CD14-positive monocyte (primary cell): ENCODE measurements at regions not wholly inside any gene's neighbourhood (a gene's known extent, or its start where the extent isn't known, plus 50 kb on each side); places are given as distances from the start of the nearest gene placed in this dataset.

ENCODE experiments used
- DNase-seq, 3 donors: peaks; one replicate each; pipeline ENCODE4 v3.0.0-alpha.2; 2011 to 2022
- H2AFZ ChIP-seq: 2 replicates; pipeline ENCODE4 v1.6.0; 2012; ENCODE audit warnings: mild to moderate bottlenecking, low read depth, low read length, inconsistent platforms; ENCODE audit not compliant: insufficient read depth, poor library complexity, severe bottlenecking
- H3K27ac ChIP-seq, 2 donors: 1 replicate in 1 of 2; 2 replicates in 1 of 2; pipeline ENCODE4 v1.5.1; 2012 to 2013; ENCODE audit warnings: low read length in 2 of 2, control low read depth in 1 of 2, inconsistent platforms in 1 of 2, low read depth in 1 of 2, mild to moderate bottlenecking in 1 of 2
- H3K27me3 ChIP-seq, 2 donors: one replicate each; pipeline versions ENCODE4 v1.6.0 to v1.6.1; 2011 to 2013; ENCODE audit warnings: low read length in 2 of 2; ENCODE audit not compliant: control insufficient read depth in 2 of 2, insufficient read depth in 2 of 2
- H3K36me3 ChIP-seq, 2 donors: replicated peaks in 1 of 2; 1 replicate in 1 of 2; 2 replicates in 1 of 2; pipeline versions ENCODE4 v1.5.1 to v1.6.1; 2012 to 2013; ENCODE audit warnings: low read length in 2 of 2, control low read depth in 1 of 2, inconsistent platforms in 1 of 2, mild to moderate bottlenecking in 1 of 2; ENCODE audit not compliant: insufficient read depth in 2 of 2, control insufficient read depth in 1 of 2
- H3K4me1 ChIP-seq, 2 donors: 1 replicate in 1 of 2; 2 replicates in 1 of 2; pipeline versions ENCODE4 v1.5.1 to v1.6.1; 2012 to 2013; ENCODE audit warnings: low read length in 2 of 2, control low read depth in 1 of 2, inconsistent platforms in 1 of 2, mild to moderate bottlenecking in 1 of 2, moderate library complexity in 1 of 2; ENCODE audit not compliant: insufficient read depth in 2 of 2, control insufficient read depth in 1 of 2
- H3K4me2 ChIP-seq: replicated peaks from 2 replicates; pipeline ENCODE3; 2012; ENCODE audit warnings: low read length, moderate library complexity, mild to moderate bottlenecking; ENCODE audit not compliant: poor library complexity, severe bottlenecking; ENCODE audit errors: extremely low read depth
- H3K4me3 ChIP-seq, 3 experiments: fragments of 200-600 bp in 1 of 3; sonication (generic) in 1 of 3; replicated peaks in 1 of 3; 1 replicate in 2 of 3; 2 replicates in 1 of 3; pipeline ENCODE4 v1.5.1; 2011 to 2013; ENCODE audit warnings: low read length in 3 of 3, mild to moderate bottlenecking in 3 of 3, control low read depth in 2 of 3, low read depth in 2 of 3, inconsistent platforms in 1 of 3, moderate library complexity in 1 of 3
- H3K79me2 ChIP-seq: 2 replicates; pipeline ENCODE4 v1.6.0; 2012; ENCODE audit warnings: mild to moderate bottlenecking, control low read depth, inconsistent platforms, low read length, moderate library complexity; ENCODE audit not compliant: insufficient read depth
- H3K9ac ChIP-seq: 2 replicates; pipeline ENCODE4 v1.6.0; 2017; ENCODE audit warnings: low read length, mild to moderate bottlenecking; ENCODE audit not compliant: insufficient read depth, poor library complexity, severe bottlenecking
- H3K9me3 ChIP-seq, 2 donors: replicated peaks in 1 of 2; 1 replicate in 1 of 2; 2 replicates in 1 of 2; pipeline versions ENCODE4 v1.5.1 to v1.6.1; 2012 to 2013; ENCODE audit warnings: low read length in 2 of 2, control low read depth in 1 of 2; ENCODE audit not compliant: control insufficient read depth in 1 of 2, insufficient read depth in 1 of 2
- H4K20me1 ChIP-seq: 2 replicates; pipeline ENCODE4 v1.6.0; 2012; ENCODE audit warnings: mild to moderate bottlenecking, low read length, control low read depth, moderate library complexity; ENCODE audit not compliant: insufficient read depth
- H3K27ac Mint-ChIP-seq, 7 donors: one replicate each; pipeline ENCODE4 v1.8.0; 2020; ENCODE audit warnings: mild to moderate bottlenecking in 7 of 7, mixed read lengths in 7 of 7, moderate library complexity in 6 of 7, inconsistent platforms in 2 of 7
- H3K27me3 Mint-ChIP-seq, 3 donors: one replicate each; pipeline ENCODE4 v1.8.0; 2021 to 2022; ENCODE audit warnings: low read depth in 3 of 3, mild to moderate bottlenecking in 3 of 3, mixed read lengths in 3 of 3, moderate library complexity in 3 of 3, inconsistent platforms in 1 of 3
- H3K36me3 Mint-ChIP-seq, 2 donors: one replicate each; pipeline ENCODE4 v1.8.0; 2020; ENCODE audit warnings: mixed read lengths in 2 of 2, inconsistent platforms in 1 of 2, mild to moderate bottlenecking in 1 of 2
- H3K4me1 Mint-ChIP-seq: one replicate; pipeline ENCODE4 v1.8.0; 2020; ENCODE audit warnings: mild to moderate bottlenecking, mixed read lengths
- H3K4me3 Mint-ChIP-seq, 2 donors: one replicate each; pipeline ENCODE4 v1.8.0; 2020; ENCODE audit warnings: mild to moderate bottlenecking in 2 of 2, mixed read lengths in 2 of 2, moderate library complexity in 1 of 2
- H3K9me3 Mint-ChIP-seq, 7 donors: one replicate each; pipeline ENCODE4 v1.8.0; 2020 to 2022; ENCODE audit warnings: mixed read lengths in 7 of 7, mild to moderate bottlenecking in 6 of 7, moderate library complexity in 6 of 7, inconsistent platforms in 2 of 7
- WGBS: methylation state at CpG from one replicate; pipeline ENCODE4 v1.1.5; 2013; ENCODE audit warnings: missing lambda C conversion rate; ENCODE audit not compliant: insufficient coverage; 5-methylcytosine and 5-hydroxymethylcytosine counted together
- intact Hi-C, 2 donors: fragments of 100-400 bp; cut with micrococcal nuclease; formaldehyde crosslinking; loops; one replicate each; pipeline versions ENCODE4 v1.15.0 to v1.15.1; 2023
- TF ChIP-seq, protein P1 (sequence below): fragments of 200-600 bp; IDR thresholded peaks from one replicate; pipeline ENCODE4 v1.8.0; 2022; ENCODE audit warnings: antibody characterized with exemption, mild to moderate bottlenecking

GRCh38 chr5:4698596-4698995, 441.5 kb upstream of the ADAMTS16 start:
- TF ChIP-seq, protein P1, sequence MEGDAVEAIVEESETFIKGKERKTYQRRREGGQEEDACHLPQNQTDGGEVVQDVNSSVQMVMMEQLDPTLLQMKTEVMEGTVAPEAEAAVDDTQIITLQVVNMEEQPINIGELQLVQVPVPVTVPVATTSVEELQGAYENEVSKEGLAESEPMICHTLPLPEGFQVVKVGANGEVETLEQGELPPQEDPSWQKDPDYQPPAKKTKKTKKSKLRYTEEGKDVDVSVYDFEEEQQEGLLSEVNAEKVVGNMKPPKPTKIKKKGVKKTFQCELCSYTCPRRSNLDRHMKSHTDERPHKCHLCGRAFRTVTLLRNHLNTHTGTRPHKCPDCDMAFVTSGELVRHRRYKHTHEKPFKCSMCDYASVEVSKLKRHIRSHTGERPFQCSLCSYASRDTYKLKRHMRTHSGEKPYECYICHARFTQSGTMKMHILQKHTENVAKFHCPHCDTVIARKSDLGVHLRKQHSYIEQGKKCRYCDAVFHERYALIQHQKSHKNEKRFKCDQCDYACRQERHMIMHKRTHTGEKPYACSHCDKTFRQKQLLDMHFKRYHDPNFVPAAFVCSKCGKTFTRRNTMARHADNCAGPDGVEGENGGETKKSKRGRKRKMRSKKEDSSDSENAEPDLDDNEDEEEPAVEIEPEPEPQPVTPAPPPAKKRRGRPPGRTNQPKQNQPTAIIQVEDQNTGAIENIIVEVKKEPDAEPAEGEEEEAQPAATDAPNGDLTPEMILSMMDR = no peak

GRCh38 chr5:4699592-4699991, 440.5 kb upstream of the ADAMTS16 start:
- WGBS = 72% methylated on average over 5 of the region's 6 CpGs
- no peaks in the 10 kb centered on the region for H3K4me1 ChIP-seq
- H3K4me3 ChIP-seq = no peak overlapping the region
- no peak for DNase-seq
- TF ChIP-seq, protein P1 = no peak
- H3K36me3 ChIP-seq = no peaks in the 10 kb centered on the region
- H3K9me3 Mint-ChIP-seq = peaks cover 0 to 5% (median 2%) of the 10 kb centered on the region in 7 donors
- H3K36me3 Mint-ChIP-seq = no peaks in the 10 kb centered on the region
- H3K27me3 ChIP-seq = no peaks in the 10 kb centered on the region
- no peak overlapping the region for H3K4me2 ChIP-seq
- H3K79me2 ChIP-seq = no peaks in the 10 kb centered on the region
- no peak overlapping the region for H3K27ac ChIP-seq
- no peak overlapping the region for H3K27ac Mint-ChIP-seq
- no peak overlapping the region for H2AFZ ChIP-seq
- intact Hi-C loops = no loop called here
- no peak overlapping the region for H3K9ac ChIP-seq
- H3K27me3 Mint-ChIP-seq = peaks cover 0 to 2% (median 0%) of the 10 kb centered on the region in 3 donors
- no peaks in the 10 kb centered on the region for H4K20me1 ChIP-seq
- H3K4me1 Mint-ChIP-seq = no peaks in the 10 kb centered on the region
- H3K4me3 Mint-ChIP-seq = no peak overlapping the region
- H3K9me3 ChIP-seq = no peaks in the 10 kb centered on the region

More at GRCh38 chr5:4698596-4698995, 441.5 kb upstream of the ADAMTS16 start:
- H3K27ac ChIP-seq = no peak overlapping the region
- Mint-ChIP-seq H3K36me3 (no peaks in the 10 kb centered on the region), H3K27ac (no peak overlapping the region), H3K27me3 (peaks cover 0 to 2% (median 0%) of the 10 kb centered on the region in 3 donors), H3K4me1 (no peaks in the 10 kb centered on the region), H3K9me3 (peaks cover 0 to 5% (median 2%) of the 10 kb centered on the region in 7 donors), H3K4me3 (no peak overlapping the region)
- WGBS = 100% methylated on average over 1 of the region's 6 CpGs
- H3K9me3 ChIP-seq = no peaks in the 10 kb centered on the region
- H3K4me1 ChIP-seq = no peaks in the 10 kb centered on the region
- no peaks in the 10 kb centered on the region for H3K27me3 ChIP-seq
- no peak for DNase-seq
- H3K4me3 ChIP-seq = no peak overlapping the region
- no peak overlapping the region for H2AFZ ChIP-seq
- no peaks in the 10 kb centered on the region for H4K20me1 ChIP-seq
- H3K79me2 ChIP-seq = no peaks in the 10 kb centered on the region
- intact Hi-C loops = no loop called here
- no peak overlapping the region for H3K9ac ChIP-seq
- no peaks in the 10 kb centered on the region for H3K36me3 ChIP-seq
- H3K4me2 ChIP-seq = no peak overlapping the region
